GM23338 (cell line): ENCODE measurements at regions not wholly inside any gene's neighbourhood (a gene's known extent, or its start where the extent isn't known, plus 50 kb on each side); places are given as distances from the start of the nearest gene placed in this dataset.

ENCODE experiments used
- ATAC-seq: fragments of 200-7000 bp; cut with Tn5 transposase; 3 replicates; pipeline ENCODE4 v1.9.1; 2020
- DNase-seq: peaks from one replicate; pipeline ENCODE4 v3.0.0-alpha.2; 2015; ENCODE audit warnings: low spot score
- H2AFZ ChIP-seq: fragments of 200-600 bp; sonication (generic); 2 replicates; pipeline ENCODE4 v1.8.0; 2016; ENCODE audit warnings: antibody characterized with exemption, mild to moderate bottlenecking, moderate library complexity
- H3F3A ChIP-seq: fragments of 200-600 bp; sonication (generic); replicated peaks from 2 replicates; pipeline ENCODE4 v1.8.0; 2017; ENCODE audit warnings: antibody characterized with exemption, mixed run types, low read depth
- H3K27ac ChIP-seq: fragments of 200-600 bp; sonication (generic); 2 replicates; pipeline ENCODE4 v1.6.1; 2016; ENCODE audit warnings: low read depth
- H3K27me3 ChIP-seq: fragments of 200-600 bp; sonication (generic); 2 replicates; pipeline ENCODE4 v1.8.0; 2016; ENCODE audit warnings: mild to moderate bottlenecking, mixed run types, moderate library complexity; ENCODE audit not compliant: insufficient read depth
- H3K36me3 ChIP-seq: fragments of 200-600 bp; sonication (generic); 2 replicates; pipeline ENCODE4 v1.8.0; 2016; ENCODE audit warnings: mild to moderate bottlenecking; ENCODE audit not compliant: insufficient read depth
- H3K4me1 ChIP-seq: fragments of 200-600 bp; sonication (generic); 2 replicates; pipeline ENCODE4 v1.8.0; 2016; ENCODE audit warnings: mild to moderate bottlenecking, moderate library complexity; ENCODE audit not compliant: insufficient read depth
- H3K4me2 ChIP-seq: fragments of 200-600 bp; sonication (generic); 2 replicates; pipeline ENCODE4 v1.7.1; 2017; ENCODE audit warnings: mixed run types
- H3K4me3 ChIP-seq: fragments of 200-600 bp; sonication (generic); 2 replicates; pipeline ENCODE4 v1.6.1; 2016; ENCODE audit warnings: mixed run types
- H3K79me2 ChIP-seq: fragments of 200-600 bp; sonication (generic); replicated peaks from 2 replicates; pipeline ENCODE4 v1.8.0; 2017; ENCODE audit warnings: mild to moderate bottlenecking; ENCODE audit not compliant: insufficient read depth
- H3K9me2 ChIP-seq: fragments of 200-600 bp; sonication (generic); 2 replicates; pipeline ENCODE4 v1.8.0; 2017; ENCODE audit not compliant: insufficient read depth
- H4K20me1 ChIP-seq: fragments of 200-600 bp; sonication (generic); replicated peaks from 2 replicates; pipeline ENCODE4 v1.8.0; 2017; ENCODE audit warnings: mild to moderate bottlenecking; ENCODE audit not compliant: insufficient read depth
- H3K27ac Mint-ChIP-seq: 2 replicates; pipeline ENCODE4 v1.8.0; 2020; ENCODE audit warnings: inconsistent platforms, mild to moderate bottlenecking, moderate library complexity, mixed read lengths
- H3K27me3 Mint-ChIP-seq: 3 replicates; pipeline ENCODE4 v1.8.0; 2022; ENCODE audit warnings: low read depth, mild to moderate bottlenecking, moderate library complexity, mixed read lengths, inconsistent platforms; ENCODE audit not compliant: insufficient read depth, poor library complexity
- H3K36me3 Mint-ChIP-seq: 3 replicates; pipeline ENCODE4 v1.8.0; 2021; ENCODE audit warnings: low read depth, mild to moderate bottlenecking, inconsistent platforms, moderate library complexity, mixed read lengths
- H3K4me1 Mint-ChIP-seq: 3 replicates; pipeline ENCODE4 v1.8.0; 2020; ENCODE audit warnings: mild to moderate bottlenecking, inconsistent platforms, mixed read lengths
- H3K4me3 Mint-ChIP-seq: 3 replicates; pipeline ENCODE4 v1.8.0; 2021; ENCODE audit warnings: moderate library complexity, mild to moderate bottlenecking, inconsistent platforms, mixed read lengths
- H3K9me3 Mint-ChIP-seq: 3 replicates; pipeline ENCODE4 v1.8.0; 2020; ENCODE audit warnings: moderate library complexity, mild to moderate bottlenecking, inconsistent platforms, mixed read lengths
- CREB1 ChIP-seq: fragments of 250-450 bp; sonication (Bioruptor Pico); IDR thresholded peaks from 2 replicates; pipeline ENCODE4 v1.5.0; 2020; ENCODE audit warnings: low read depth, mild to moderate bottlenecking, moderate library complexity
- EZH2 ChIP-seq: fragments of 200-600 bp; sonication (generic); IDR thresholded peaks from one replicate; pipeline ENCODE4 v1.8.0; 2017; ENCODE audit warnings: antibody characterized with exemption, mild to moderate bottlenecking, low read depth; ENCODE audit not compliant: unreplicated experiment
- EZH2phosphoT487 ChIP-seq: fragments of 200-600 bp; sonication (generic); IDR thresholded peaks from one replicate; pipeline ENCODE4 v1.8.1; 2018; ENCODE audit warnings: antibody characterized with exemption; ENCODE audit not compliant: unreplicated experiment
- JUNB ChIP-seq: IDR thresholded peaks from one replicate; pipeline ENCODE4 v1.6.1; 2016; ENCODE audit warnings: antibody characterized with exemption; ENCODE audit not compliant: unreplicated experiment
- NANOG ChIP-seq: IDR thresholded peaks from 2 replicates; pipeline ENCODE4 v1.6.1; 2016; ENCODE audit warnings: antibody characterized with exemption, borderline replicate concordance
- POLR2AphosphoS5 ChIP-seq: IDR thresholded peaks from 2 replicates; pipeline ENCODE4 v1.6.1; 2016; ENCODE audit warnings: antibody characterized with exemption, low read depth
- STAT1 ChIP-seq: IDR thresholded peaks from one replicate; pipeline ENCODE4 v1.6.1; 2016; ENCODE audit warnings: antibody characterized with exemption; ENCODE audit not compliant: unreplicated experiment
- ZNF114 ChIP-seq: fragments of 250-450 bp; sonication (Bioruptor Pico); IDR thresholded peaks from 2 replicates; pipeline ENCODE4 v1.5.0; 2020; ENCODE audit warnings: mild to moderate bottlenecking, moderate library complexity
- ZNF331 ChIP-seq: fragments of 250-450 bp; sonication (Bioruptor Pico); IDR thresholded peaks from 2 replicates; pipeline ENCODE4 v1.5.0; 2020; ENCODE audit warnings: low read depth, mild to moderate bottlenecking, moderate library complexity
- ZNF462 ChIP-seq: fragments of 250-450 bp; sonication (Bioruptor Pico); IDR thresholded peaks from 2 replicates; pipeline ENCODE4 v1.5.0; 2020; ENCODE audit warnings: mild to moderate bottlenecking, moderate library complexity
- TF ChIP-seq, protein P1 (sequence below): IDR thresholded peaks from 2 replicates; pipeline ENCODE4 v1.6.1; 2016; ENCODE audit warnings: antibody characterized with exemption
- TF ChIP-seq, protein P2 (sequence below): IDR thresholded peaks from one replicate; pipeline ENCODE4 v1.6.1; 2018; ENCODE audit warnings: antibody characterized with exemption; ENCODE audit not compliant: unreplicated experiment
- TF ChIP-seq, protein P3 (sequence below), 2 experiments: fragments of 200-600 bp in 1 of 2; sonication (generic) in 1 of 2; conservative IDR thresholded peaks; 2 replicates each; pipeline versions ENCODE4 v1.5.1 to v1.6.1; 2016 to 2017; ENCODE audit warnings: antibody characterized with exemption in 2 of 2, low read depth in 2 of 2, mild to moderate bottlenecking in 2 of 2, moderate library complexity in 1 of 2

DNA sequence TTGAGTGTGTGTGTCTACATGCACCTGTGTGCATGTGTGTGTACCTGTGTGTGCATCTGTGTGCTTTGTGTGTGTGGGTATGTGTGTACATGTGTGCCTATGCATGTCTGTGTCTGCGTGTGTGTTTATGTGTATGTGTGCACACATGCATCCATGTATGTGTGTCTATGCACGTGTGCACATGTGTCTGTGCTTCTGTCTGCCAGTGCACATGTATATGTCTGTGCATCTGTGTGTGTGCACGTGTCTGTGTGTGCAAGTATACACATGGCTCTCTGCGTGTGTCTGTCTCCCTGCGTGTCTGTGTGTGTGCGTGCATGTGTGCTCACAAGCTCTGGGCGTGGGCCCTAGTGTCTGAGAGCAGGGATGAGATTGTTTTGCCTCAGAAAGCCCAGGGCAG is 85.3 kb upstream of the SEC14L1 start (continued):
- TF ChIP-seq ZNF331 (no peak), STAT1 (no peak)

GRCh38 chr17:77058016-77058415 is 82.8 kb upstream of the SEC14L1 start:
- Histone ChIP-seq H3K27ac (no peak overlapping the region), H3K4me2 (no peak overlapping the region), H2AFZ (no peak overlapping the region), H3K36me3 (no peaks in the 10 kb centered on the region), H3K27me3 (no peaks in the 10 kb centered on the region), H4K20me1 (no peaks in the 10 kb centered on the region), H3K4me3 (no peak overlapping the region), H3K79me2 (no peaks in the 10 kb centered on the region), H3K9me2 (no peaks in the 10 kb centered on the region), H3F3A (no peaks in the 10 kb centered on the region), H3K4me1 (peaks cover 4% of the 10 kb centered on the region; the same call in 1 of the 2 replicates)
- H3K4me1 Mint-ChIP-seq = peaks cover 18% of the 10 kb centered on the region
- H3K36me3 Mint-ChIP-seq = no peaks in the 10 kb centered on the region
- no peaks in the 10 kb centered on the region for H3K9me3 Mint-ChIP-seq
- ATAC-seq = no peak
- TF ChIP-seq EZH2 (no peak), POLR2AphosphoS5 (no peak), ZNF462 (CRISPR knock-in tag) (no peak), EZH2phosphoT487 (no peak), STAT1 (no peak), JUNB (no peak), ZNF114 (CRISPR knock-in tag) (no peak), ZNF331 (no peak), NANOG (no peak), CREB1 (CRISPR knock-in tag) (no peak)
- TF ChIP-seq, protein P1, sequence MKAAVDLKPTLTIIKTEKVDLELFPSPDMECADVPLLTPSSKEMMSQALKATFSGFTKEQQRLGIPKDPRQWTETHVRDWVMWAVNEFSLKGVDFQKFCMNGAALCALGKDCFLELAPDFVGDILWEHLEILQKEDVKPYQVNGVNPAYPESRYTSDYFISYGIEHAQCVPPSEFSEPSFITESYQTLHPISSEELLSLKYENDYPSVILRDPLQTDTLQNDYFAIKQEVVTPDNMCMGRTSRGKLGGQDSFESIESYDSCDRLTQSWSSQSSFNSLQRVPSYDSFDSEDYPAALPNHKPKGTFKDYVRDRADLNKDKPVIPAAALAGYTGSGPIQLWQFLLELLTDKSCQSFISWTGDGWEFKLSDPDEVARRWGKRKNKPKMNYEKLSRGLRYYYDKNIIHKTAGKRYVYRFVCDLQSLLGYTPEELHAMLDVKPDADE = no peak
- TF ChIP-seq, protein P2, sequence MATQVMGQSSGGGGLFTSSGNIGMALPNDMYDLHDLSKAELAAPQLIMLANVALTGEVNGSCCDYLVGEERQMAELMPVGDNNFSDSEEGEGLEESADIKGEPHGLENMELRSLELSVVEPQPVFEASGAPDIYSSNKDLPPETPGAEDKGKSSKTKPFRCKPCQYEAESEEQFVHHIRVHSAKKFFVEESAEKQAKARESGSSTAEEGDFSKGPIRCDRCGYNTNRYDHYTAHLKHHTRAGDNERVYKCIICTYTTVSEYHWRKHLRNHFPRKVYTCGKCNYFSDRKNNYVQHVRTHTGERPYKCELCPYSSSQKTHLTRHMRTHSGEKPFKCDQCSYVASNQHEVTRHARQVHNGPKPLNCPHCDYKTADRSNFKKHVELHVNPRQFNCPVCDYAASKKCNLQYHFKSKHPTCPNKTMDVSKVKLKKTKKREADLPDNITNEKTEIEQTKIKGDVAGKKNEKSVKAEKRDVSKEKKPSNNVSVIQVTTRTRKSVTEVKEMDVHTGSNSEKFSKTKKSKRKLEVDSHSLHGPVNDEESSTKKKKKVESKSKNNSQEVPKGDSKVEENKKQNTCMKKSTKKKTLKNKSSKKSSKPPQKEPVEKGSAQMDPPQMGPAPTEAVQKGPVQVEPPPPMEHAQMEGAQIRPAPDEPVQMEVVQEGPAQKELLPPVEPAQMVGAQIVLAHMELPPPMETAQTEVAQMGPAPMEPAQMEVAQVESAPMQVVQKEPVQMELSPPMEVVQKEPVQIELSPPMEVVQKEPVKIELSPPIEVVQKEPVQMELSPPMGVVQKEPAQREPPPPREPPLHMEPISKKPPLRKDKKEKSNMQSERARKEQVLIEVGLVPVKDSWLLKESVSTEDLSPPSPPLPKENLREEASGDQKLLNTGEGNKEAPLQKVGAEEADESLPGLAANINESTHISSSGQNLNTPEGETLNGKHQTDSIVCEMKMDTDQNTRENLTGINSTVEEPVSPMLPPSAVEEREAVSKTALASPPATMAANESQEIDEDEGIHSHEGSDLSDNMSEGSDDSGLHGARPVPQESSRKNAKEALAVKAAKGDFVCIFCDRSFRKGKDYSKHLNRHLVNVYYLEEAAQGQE = no peak
- TF ChIP-seq, protein P3, sequence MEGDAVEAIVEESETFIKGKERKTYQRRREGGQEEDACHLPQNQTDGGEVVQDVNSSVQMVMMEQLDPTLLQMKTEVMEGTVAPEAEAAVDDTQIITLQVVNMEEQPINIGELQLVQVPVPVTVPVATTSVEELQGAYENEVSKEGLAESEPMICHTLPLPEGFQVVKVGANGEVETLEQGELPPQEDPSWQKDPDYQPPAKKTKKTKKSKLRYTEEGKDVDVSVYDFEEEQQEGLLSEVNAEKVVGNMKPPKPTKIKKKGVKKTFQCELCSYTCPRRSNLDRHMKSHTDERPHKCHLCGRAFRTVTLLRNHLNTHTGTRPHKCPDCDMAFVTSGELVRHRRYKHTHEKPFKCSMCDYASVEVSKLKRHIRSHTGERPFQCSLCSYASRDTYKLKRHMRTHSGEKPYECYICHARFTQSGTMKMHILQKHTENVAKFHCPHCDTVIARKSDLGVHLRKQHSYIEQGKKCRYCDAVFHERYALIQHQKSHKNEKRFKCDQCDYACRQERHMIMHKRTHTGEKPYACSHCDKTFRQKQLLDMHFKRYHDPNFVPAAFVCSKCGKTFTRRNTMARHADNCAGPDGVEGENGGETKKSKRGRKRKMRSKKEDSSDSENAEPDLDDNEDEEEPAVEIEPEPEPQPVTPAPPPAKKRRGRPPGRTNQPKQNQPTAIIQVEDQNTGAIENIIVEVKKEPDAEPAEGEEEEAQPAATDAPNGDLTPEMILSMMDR (conservative IDR thresholded peaks at IDR 0.05; ENCODE audit: low read depth in 2 of 2) = no peak
- peaks cover 10% of the 10 kb centered on the region for H3K27me3 Mint-ChIP-seq
- no peak overlapping the region for H3K4me3 Mint-ChIP-seq
- H3K27ac Mint-ChIP-seq = no peak overlapping the region
- DNase-seq = no peak
